ENCODE measurements at regions not wholly inside any gene's neighbourhood (a gene's known extent, or its start where the extent isn't known, plus 50 kb on each side); places are given as distances from the start of the nearest gene placed in this dataset.

GRCh38 chr10:23994459-23995046, 214.4 kb upstream of the KIAA1217 start:
- ATAC-seq, result peak; percentile 91
- DNase-seq, result peak in 2 of 4 donors; percentile 56 to 72
- no peaks in the 10 kb centered on the region for H3K27me3 ChIP-seq
- H3K4me1 ChIP-seq, result no peaks in the 10 kb centered on the region
- no peak overlapping the region for H3K4me3 ChIP-seq
- no peaks in the 10 kb centered on the region for H3K9me3 ChIP-seq
- H3K27ac ChIP-seq, result no peak overlapping the region
- no peaks in the 10 kb centered on the region for H3K36me3 ChIP-seq
- intact Hi-C loops (cut with DNase I), result loop anchor here (5.0 to 10.0 kb wide), 3 partner anchors 200 to 520 kb away; no protein-coding TSS in a partner anchor
- TF ChIP-seq CTCF (IDR thresholded peaks at IDR 0.05), result peak; percentile 68 to 77

GRCh38 chr10:23999445-23999844, 209.5 kb upstream of the KIAA1217 start:
- H3K9me3 ChIP-seq, result no peaks in the 10 kb centered on the region
- intact Hi-C loops (cut with DNase I), result loop anchor here (10.0 kb wide), 2 partner anchors 195 to 515 kb away; no protein-coding TSS in a partner anchor
- H3K4me1 ChIP-seq, result no peaks in the 10 kb centered on the region
- DNase-seq, result no peak
- H3K27me3 ChIP-seq, result no peaks in the 10 kb centered on the region
- H3K36me3 ChIP-seq, result no peaks in the 10 kb centered on the region
- H3K27ac ChIP-seq, result no peak overlapping the region
- TF ChIP-seq CTCF (IDR thresholded peaks at IDR 0.05), result no peak
- no peak overlapping the region for H3K4me3 ChIP-seq
- no peak for ATAC-seq

- intact Hi-C loops (cut with DNase I), result no loop called here
- no peaks in the 10 kb centered on the region for H3K27me3 ChIP-seq
- no peak overlapping the region for H3K27ac ChIP-seq
- ATAC-seq, result no peak
- H3K9me3 ChIP-seq, result no peaks in the 10 kb centered on the region
- no peak overlapping the region for H3K4me3 ChIP-seq
- no peaks in the 10 kb centered on the region for H3K36me3 ChIP-seq
- no peak for TF ChIP-seq CTCF (IDR thresholded peaks at IDR 0.05)
- DNase-seq, result no peak
- no peaks in the 10 kb centered on the region for H3K4me1 ChIP-seq
Observed at GRCh38 chr10:24000271-24000813, 208.6 kb upstream of the KIAA1217 start.

- no peaks in the 10 kb centered on the region for H3K27me3 ChIP-seq
- no peaks in the 10 kb centered on the region for H3K4me1 ChIP-seq
- intact Hi-C loops (cut with DNase I), result no loop called here
Observed at GRCh38 chr10:24006741-24007140, 202.2 kb upstream of the KIAA1217 start.

More at GRCh38 chr10:24006741-24007140, 202.2 kb upstream of the KIAA1217 start:
- H3K27ac ChIP-seq, result no peak overlapping the region
- DNase-seq (no peak), ATAC-seq (no peak)
- H3K4me3 ChIP-seq, result no peak overlapping the region
- no peaks in the 10 kb centered on the region for H3K9me3 ChIP-seq
- no peak for TF ChIP-seq CTCF (IDR thresholded peaks at IDR 0.05)
- no peaks in the 10 kb centered on the region for H3K36me3 ChIP-seq
